Stimulated activated CD4-positive, alpha-beta T cell treated with anti-CD3 and anti-CD28 coated beads, TNF-alpha, amount 100 ng/mL, for 24 hours (primary cell): ENCODE measurements at regions not wholly inside any gene's neighbourhood (a gene's known extent, or its start where the extent isn't known, plus 50 kb on each side); places are given as distances from the start of the nearest gene placed in this dataset.
"Not testable (repeated sequence)": the region's sequence is repeated elsewhere in the genome, so short reads cannot be mapped to it uniquely, and the experiment has no call there.

Source experiments
- DNase-seq, 3 experiments: peaks; one replicate each; pipeline ENCODE4 v3.0.0-alpha.2; 2020; ENCODE audit warnings: low read depth in 3 of 3

GRCh38 chr3:88408097-88408496 lies 258.3 kb downstream of the C3orf38 start:
- no peak for DNase-seq

- DNase-seq: no peak
Measured at GRCh38 chr3:88408935-88409334, 259.2 kb downstream of the C3orf38 start.

- DNase-seq: no peak
Measured at GRCh38 chr3:88410259-88410658, 260.5 kb downstream of the C3orf38 start.

DNA sequence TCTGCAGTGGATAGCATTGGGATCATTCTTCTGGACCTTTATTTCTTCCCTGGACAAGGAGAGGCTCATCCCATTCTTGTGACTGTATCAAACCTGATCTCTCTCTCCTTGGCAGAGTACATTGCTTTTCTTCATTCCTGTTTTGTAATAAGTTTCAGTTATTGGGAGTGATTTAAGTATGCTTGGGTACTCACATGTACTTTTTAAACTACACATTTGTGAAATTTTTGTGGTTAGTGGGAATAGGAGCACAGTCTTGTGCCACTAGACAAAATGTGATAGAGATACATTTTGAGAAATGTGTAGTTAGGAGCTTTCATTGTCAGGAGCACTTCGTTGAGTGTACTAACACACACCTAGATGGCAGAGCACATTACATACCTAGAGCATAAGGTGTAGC lies 262.6 kb downstream of the C3orf38 start:
- no peak for DNase-seq

DNA sequence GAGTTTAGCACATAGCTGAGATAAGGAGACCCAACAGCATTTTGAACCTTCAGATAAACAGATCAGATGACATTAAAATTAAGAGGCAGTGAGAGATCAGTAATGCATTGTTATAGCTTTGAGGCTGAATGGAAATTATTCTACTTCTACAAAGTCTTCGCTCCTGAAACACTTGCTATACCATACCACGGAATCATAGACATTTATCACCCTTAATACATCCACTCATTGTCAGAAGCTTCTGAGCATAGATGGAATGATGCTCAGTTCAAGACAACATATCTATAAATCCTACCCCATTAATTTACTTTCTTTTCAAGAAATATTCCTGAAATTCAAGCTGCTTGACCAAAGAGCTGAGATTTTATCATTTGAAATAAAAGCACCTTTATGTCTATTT lies 266.7 kb downstream of the C3orf38 start:
- DNase-seq: no peak

- no peak for DNase-seq
Measured at GRCh38 chr3:88418219-88418618, 268.5 kb downstream of the C3orf38 start.

- DNase-seq: no peak
Measured at GRCh38 chr3:88433568-88433967, 283.8 kb downstream of the C3orf38 start.

GRCh38 chr3:88434001-88434400 lies 284.2 kb downstream of the C3orf38 start:
- DNase-seq: no peak

- no peak for DNase-seq
Measured at GRCh38 chr3:88440701-88441100, 290.9 kb downstream of the C3orf38 start.

DNA sequence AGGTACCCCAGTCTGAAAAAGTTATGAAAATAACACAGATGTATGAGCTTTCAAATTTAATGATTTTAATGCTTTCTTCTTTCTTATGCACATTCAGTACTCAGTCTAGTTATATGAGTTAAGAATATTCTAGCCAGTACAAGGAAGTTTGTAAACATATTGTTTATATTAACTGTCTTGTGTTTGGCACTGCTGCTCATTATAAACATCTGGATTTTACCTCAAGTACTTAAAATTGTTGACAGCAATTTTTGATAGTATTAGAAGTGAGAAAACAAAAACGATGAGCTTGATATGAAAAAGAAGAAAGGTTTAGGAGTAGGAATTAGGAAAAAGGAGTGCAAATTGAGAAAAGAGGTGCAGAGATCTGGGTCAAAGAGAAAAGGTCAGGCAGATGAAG lies 293.3 kb downstream of the C3orf38 start:
- DNase-seq: no peak

DNA sequence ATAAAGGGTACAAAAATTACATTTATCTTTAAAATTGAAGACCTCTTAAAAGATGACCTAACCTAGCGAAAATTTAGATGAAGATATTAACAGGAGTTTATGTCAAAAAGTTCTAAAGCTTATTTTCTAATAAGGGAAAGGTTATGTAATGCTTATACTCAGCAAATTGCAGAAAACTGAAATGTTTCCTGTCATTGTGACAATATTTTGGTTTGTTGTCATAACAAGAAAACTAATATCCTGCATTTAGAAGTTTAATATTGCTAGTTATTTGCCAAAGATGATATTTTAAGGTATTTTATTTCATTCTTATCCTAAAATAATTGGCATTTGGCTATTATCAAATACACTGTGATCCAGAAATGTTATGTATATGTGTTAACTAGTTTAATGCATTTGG lies 294.5 kb downstream of the C3orf38 start:
- no peak for DNase-seq

DNA sequence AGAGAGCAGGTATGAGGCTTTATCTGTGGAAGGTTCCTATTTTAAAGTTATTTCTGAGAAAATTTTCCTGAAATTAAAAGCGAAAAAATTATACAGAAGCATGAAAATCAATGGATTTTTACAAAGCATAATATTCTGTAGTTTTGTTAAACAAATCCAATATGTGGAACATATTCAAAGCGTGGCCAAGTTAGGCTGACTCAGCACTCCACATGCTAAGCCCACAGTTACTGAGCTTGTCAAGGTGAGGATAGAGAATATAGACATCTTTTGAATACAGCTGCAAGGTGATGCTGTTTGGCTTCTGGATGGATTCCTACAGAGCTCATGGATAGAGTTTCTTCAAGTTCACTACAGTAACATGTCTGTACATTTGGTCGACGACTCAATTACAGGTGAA lies 302.5 kb downstream of the C3orf38 start:
- DNase-seq: no peak

DNA sequence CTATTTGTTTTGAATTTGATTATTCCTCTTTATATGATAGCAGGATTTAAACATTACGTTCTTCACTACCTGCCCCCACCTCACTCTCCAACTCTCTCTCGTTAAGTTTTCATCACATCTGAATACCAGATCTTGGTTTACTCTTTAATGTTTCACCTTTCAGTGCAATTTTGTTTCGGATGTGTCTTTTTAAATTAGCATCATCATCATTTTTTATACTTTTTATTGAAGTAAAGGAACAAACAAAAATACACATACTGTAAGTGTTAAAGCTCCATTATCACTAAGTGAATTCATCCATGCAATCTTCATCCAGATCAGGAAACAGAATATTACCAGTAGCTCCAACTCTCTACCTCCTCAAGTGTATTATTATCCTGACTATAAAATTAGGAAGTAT lies 310.6 kb downstream of the C3orf38 start:
- no peak for DNase-seq

GRCh38 chr3:88462230-88462629 lies 312.5 kb downstream of the C3orf38 start:
- no peak for DNase-seq

DNA sequence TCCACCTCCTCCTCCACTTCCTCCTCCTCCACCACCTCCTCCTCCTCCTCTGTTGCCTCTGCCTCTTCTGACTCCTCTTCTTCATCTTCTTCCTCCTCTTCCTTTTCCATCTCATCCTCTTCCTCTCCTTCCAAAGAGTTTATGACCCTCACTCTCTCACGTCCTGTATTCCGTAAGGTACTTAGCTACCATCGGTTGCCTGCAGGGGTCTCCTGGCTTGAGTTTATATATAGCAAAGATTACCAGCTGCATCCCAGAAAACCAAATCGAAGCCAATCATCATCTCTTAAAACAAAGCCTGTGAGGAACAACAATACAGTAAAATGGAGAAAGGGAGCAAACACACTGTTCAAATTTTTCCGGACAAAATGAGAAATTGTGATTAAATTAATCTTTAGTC lies 317.4 kb downstream of the C3orf38 start:
- no peak for DNase-seq

DNA sequence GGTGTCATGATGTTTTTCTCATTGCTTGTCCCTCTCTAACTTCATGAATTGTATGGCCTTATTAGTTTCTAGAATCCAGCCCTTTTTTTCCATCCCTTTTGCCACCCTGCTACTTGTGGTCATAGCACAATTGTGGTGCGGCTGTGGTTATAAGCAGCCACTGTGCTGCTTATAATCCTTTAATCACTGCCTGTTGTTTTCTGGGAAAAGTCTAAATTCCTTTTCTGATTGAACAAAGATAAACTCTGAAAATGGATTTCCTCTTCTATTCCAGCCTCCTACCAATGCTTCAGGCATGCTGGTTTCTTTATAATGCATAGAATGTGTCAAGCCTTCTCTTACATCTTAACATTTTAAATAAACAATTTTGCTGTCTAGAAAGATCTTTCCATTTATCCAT lies 319.5 kb downstream of the C3orf38 start:
- DNase-seq: no peak

DNA sequence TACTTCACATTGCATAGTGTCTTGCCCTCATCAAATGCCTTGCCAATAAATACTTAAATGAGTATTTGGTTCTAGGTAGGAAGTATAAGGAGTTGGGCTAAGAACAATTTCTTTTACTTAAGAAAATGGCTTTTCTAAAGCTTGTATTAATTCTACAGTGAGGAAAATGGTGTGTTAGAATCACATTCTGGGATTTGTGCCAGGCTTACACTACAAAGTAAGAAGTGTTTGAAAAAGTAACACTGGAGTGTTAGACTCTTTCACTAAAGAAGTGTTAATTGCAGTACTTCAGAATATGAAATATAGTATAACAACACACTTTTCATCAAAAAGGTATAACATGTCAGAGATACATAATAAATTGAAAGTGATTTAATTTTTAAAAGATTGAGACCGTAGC lies 328.7 kb downstream of the C3orf38 start:
- no peak for DNase-seq

- DNase-seq: no peak
Measured at GRCh38 chr3:88480822-88481221, 331.1 kb downstream of the C3orf38 start.

DNA sequence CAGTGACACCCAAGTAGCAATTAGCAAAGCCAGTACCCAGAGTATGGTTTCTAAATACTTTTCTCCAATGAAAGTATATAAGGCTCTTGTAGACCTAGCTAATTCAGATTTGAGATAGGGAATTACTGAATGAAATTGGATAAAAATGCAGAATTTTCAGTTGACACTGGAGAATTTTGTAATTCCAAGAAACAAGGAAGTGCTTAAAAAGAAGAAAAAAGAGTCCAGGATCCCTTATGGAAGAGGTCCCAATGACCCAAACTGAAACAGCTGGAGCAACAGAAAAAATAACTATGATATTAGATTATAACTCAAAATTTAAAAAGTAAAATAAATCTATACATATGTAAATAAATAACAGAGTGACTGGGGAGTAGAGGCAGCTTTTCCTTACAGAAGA lies 335.2 kb downstream of the C3orf38 start:
- no peak for DNase-seq

GRCh38 chr3:88508818-88509217 lies 359.1 kb downstream of the C3orf38 start:
- DNase-seq: not testable (repeated sequence)

GRCh38 chr3:88509582-88509981 lies 359.8 kb downstream of the C3orf38 start:
- no peak for DNase-seq

- no peak for DNase-seq
Measured at GRCh38 chr3:88528494-88528893, 378.7 kb downstream of the C3orf38 start.

DNA sequence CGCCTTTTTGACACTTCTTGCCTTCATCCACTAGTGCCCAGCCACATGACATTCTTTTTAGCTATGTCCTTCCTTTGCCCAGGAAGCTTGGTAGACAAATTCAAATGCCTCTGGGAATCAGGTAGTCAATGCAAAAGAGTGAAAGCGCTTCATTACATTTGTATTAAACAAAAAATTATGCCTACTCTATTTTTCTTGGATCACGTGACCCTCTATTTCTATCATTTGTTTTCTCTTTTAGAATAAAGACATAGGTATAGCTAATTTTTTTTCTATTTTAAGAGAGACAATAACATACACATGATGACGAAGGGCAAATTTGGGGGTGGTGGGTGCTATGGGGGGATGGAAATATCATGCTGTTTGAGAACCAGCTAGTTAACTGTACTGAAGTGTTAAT lies 384.8 kb downstream of the C3orf38 start:
- no peak for DNase-seq

DNA sequence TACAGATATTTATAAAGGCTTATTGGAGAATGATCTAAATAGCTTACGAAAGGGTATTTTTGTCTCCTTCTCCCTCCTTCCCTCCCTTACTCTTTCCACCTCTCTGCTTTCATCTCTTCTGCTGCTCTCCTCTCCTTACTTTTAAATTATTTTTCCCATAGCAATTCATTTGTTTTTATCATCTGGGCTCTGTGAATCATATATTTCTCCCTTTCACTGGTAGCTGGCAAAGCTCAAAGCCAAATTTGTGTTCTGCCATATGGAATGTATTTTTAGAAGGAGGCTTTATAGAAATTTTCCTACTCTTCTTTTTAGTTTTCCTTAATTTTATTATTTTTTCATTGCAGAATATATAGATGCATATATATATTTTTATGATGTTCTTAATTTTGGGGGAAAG lies 385.8 kb downstream of the C3orf38 start:
- no peak for DNase-seq

- DNase-seq: no peak
Measured at GRCh38 chr3:88542916-88543315, 393.2 kb downstream of the C3orf38 start.
